ENCODE measurements at regions not wholly inside any gene's neighbourhood (a gene's known extent, or its start where the extent isn't known, plus 50 kb on each side); places are given as distances from the start of the nearest gene placed in this dataset.

- Mint-ChIP-seq H3K36me3 (no peaks in the 10 kb centered on the region), H3K4me1 (no peaks in the 10 kb centered on the region), H3K4me3 (no peak overlapping the region), H3K9me3 (peaks cover 17% of the 10 kb centered on the region), H3K27ac (no peak overlapping the region)
- ATAC-seq = no peak
- no peak for DNase-seq (ENCODE audit: low spot score in 2 of 2)
These were observed 72.8 kb upstream of the CDH19 start for GRCh38 chr18:66676699-66677098.

GRCh38 chr18:66674286-66674685, 70.4 kb upstream of the CDH19 start:
- Mint-ChIP-seq H3K4me1 (no peaks in the 10 kb centered on the region), H3K4me3 (no peak overlapping the region), H3K36me3 (no peaks in the 10 kb centered on the region), H3K9me3 (peaks cover 23% of the 10 kb centered on the region), H3K27ac (no peak overlapping the region)
- DNase-seq (ENCODE audit: low spot score in 2 of 2) (no peak), ATAC-seq (no peak)

- H3K9me3 Mint-ChIP-seq = peaks cover 24% of the 10 kb centered on the region
These were observed 64.8 kb upstream of the CDH19 start for GRCh38 chr18:66668706-66669105.

GRCh38 chr18:66662632-66663031, 58.7 kb upstream of the CDH19 start:
- DNase-seq (ENCODE audit: low spot score in 2 of 2) = no peak
- Mint-ChIP-seq H3K4me3 (no peak overlapping the region), H3K27ac (no peak overlapping the region), H3K4me1 (no peaks in the 10 kb centered on the region), H3K36me3 (no peaks in the 10 kb centered on the region), H3K9me3 (peaks cover 19% of the 10 kb centered on the region)
- ATAC-seq = no peak

More at GRCh38 chr18:66668706-66669105, 64.8 kb upstream of the CDH19 start:
- no peak for DNase-seq (ENCODE audit: low spot score in 2 of 2)
- no peaks in the 10 kb centered on the region for H3K4me1 Mint-ChIP-seq
- ATAC-seq = no peak
- no peaks in the 10 kb centered on the region for H3K36me3 Mint-ChIP-seq
- H3K4me3 Mint-ChIP-seq = no peak overlapping the region
- no peak overlapping the region for H3K27ac Mint-ChIP-seq

GRCh38 chr18:66655407-66655806, 51.5 kb upstream of the CDH19 start:
- Mint-ChIP-seq H3K36me3 (no peaks in the 10 kb centered on the region), H3K27ac (no peak overlapping the region), H3K4me1 (no peaks in the 10 kb centered on the region), H3K9me3 (peaks cover 13% of the 10 kb centered on the region), H3K4me3 (no peak overlapping the region)
- DNase-seq (ENCODE audit: low spot score in 2 of 2) (no peak), ATAC-seq (no peak)
